ENCODE measurements at regions not wholly inside any gene's neighbourhood (a gene's known extent, or its start where the extent isn't known, plus 50 kb on each side); places are given as distances from the start of the nearest gene placed in this dataset.

DNA sequence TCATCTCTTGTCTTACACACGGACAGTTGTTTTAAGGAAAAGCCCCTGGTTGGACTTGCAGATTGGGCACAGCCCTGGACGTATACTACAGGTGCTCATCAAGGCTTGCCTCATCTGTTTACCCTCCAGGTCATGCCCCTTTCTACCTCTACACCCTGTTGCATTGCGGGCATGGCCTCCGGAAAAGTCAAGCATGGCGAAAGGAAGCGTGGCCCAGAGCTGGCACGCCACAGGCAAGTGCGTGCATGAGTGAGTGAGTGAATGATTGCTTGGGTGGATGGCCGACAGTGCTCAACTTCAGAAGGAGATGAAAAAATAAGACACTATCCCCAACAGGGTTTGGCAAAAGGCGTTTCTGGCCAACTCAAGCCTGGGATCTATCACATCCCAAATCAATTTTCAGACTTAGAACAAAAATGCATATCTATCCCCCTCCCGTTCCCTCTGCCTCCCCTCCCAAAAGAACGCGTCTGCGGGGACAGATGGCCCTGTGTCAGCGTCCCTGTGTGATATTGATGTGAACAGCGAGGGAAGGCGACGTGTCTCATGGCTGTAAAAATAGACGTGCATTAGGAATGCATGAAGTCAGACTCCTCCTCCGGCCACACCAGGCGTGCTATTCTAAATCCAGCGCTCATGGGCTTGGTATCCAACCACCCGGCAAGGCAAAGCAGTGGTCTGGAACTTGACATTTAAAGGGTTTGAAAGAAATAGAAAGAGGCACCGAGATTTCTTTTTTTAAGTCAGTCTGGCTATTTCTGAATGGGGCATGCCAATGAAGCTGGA lies 96.0 kb downstream of the RPLP1 start:
- TF ChIP-seq FOXA1 (IDR thresholded peaks at IDR 0.05), result no peak
- TF ChIP-seq LEF1 (IDR thresholded peaks at IDR 0.05; ENCODE audit: borderline replicate concordance), result no peak
- TF ChIP-seq L3MBTL2 (conservative IDR thresholded peaks at IDR 0.05), result no peak
- no peak for TF ChIP-seq SP1 (IDR thresholded peaks at IDR 0.05)
- no peak for TF ChIP-seq ARNT (IDR thresholded peaks at IDR 0.05)
- no peak for TF ChIP-seq FOXK2 (IDR thresholded peaks at IDR 0.05)
- no peak for TF ChIP-seq FOXM1 (IDR thresholded peaks at IDR 0.05; ENCODE audit: borderline replicate concordance)
- no peak for TF ChIP-seq TARDBP (IDR thresholded peaks at IDR 0.05)
- TF ChIP-seq BHLHE40 (IDR thresholded peaks at IDR 0.05; ENCODE audit: borderline replicate concordance), result no peak
- no peak for TF ChIP-seq CTBP1 (IDR thresholded peaks at IDR 0.05; ENCODE audit: borderline replicate concordance)
- TF ChIP-seq NFRKB (IDR thresholded peaks at IDR 0.05), result no peak

Data from HEK293T (cell line).